RWPE1 (cell line): ENCODE measurements at regions not wholly inside any gene's neighbourhood (a gene's known extent, or its start where the extent isn't known, plus 50 kb on each side); places are given as distances from the start of the nearest gene placed in this dataset.

Experiments
- CTCF ChIA-PET: fragments of 350-600 bp; sonication (Branson Sonifier 250); formaldehyde crosslinking; extraction: SDS; loops from one replicate; lab custom pipeline; 2021; lab: Yijun Ruan, JAX
- POLR2A ChIA-PET: fragments of 400-600 bp; formaldehyde crosslinking; extraction: SDS; loops from one replicate; lab custom pipeline; 2020; ENCODE audit warnings: antibody characterized with exemption; ENCODE audit not compliant: low non-redundant PET; lab: Yijun Ruan, JAX
- DNase-seq: peaks from one replicate; pipeline ENCODE4 v3.0.0; 2012; ENCODE audit warnings: low spot score
- H3K27ac ChIP-seq: fragments of 450-650 bp; 2 replicates; pipeline ENCODE4 v1.5.1; 2017
- CTCF ChIP-seq: fragments of 450-650 bp; conservative IDR thresholded peaks from 2 replicates; pipeline ENCODE4 v1.5.1; 2017; ENCODE audit warnings: low read depth, mild to moderate bottlenecking

- ChIA-PET POLR2A (no interaction called here), CTCF (no interaction called here)
- DNase-seq = no peak
- TF ChIP-seq CTCF = no peak
- no peak overlapping the region for H3K27ac ChIP-seq
These were observed 226.2 kb upstream of the TP63 start for GRCh38 chr3:189404797-189405484.

- DNase-seq = no peak
- H3K27ac ChIP-seq = no peak overlapping the region
- CTCF ChIA-PET = no interaction called here
- POLR2A ChIA-PET = no interaction called here
- TF ChIP-seq CTCF = no peak
These were observed 225.0 kb upstream of the TP63 start for GRCh38 chr3:189406148-189406547.

- DNase-seq = no peak
- ChIA-PET CTCF (no interaction called here), POLR2A (no interaction called here)
- H3K27ac ChIP-seq = no peak overlapping the region
- TF ChIP-seq CTCF = no peak
These were observed 220.7 kb upstream of the TP63 start for GRCh38 chr3:189410522-189410921.

GRCh38 chr3:189419038-189419437 is 212.2 kb upstream of the TP63 start:
- CTCF ChIA-PET = interaction anchor here (0.7 kb wide), 1 partner anchor 58 kb away, joined by 3 read pairs; no protein-coding TSS in a partner anchor
- POLR2A ChIA-PET = no interaction called here
- H3K27ac ChIP-seq = no peak overlapping the region
- TF ChIP-seq CTCF = no peak
- no peak for DNase-seq

- POLR2A ChIA-PET = no interaction called here
- no peak for DNase-seq
- no peak for TF ChIP-seq CTCF
- CTCF ChIA-PET = no interaction called here
- no peak overlapping the region for H3K27ac ChIP-seq
These were observed 211.5 kb upstream of the TP63 start for GRCh38 chr3:189419683-189420082.

GRCh38 chr3:189424922-189425321 is 206.3 kb upstream of the TP63 start:
- POLR2A ChIA-PET = no interaction called here
- no peak for TF ChIP-seq CTCF
- DNase-seq = no peak
- H3K27ac ChIP-seq = no peak overlapping the region
- CTCF ChIA-PET = interaction anchor here (0.8 kb wide), 2 partner anchors 192 to 460 kb away, joined by 3 to 5 read pairs; no protein-coding TSS in a partner anchor
